ENCODE measurements at regions not wholly inside any gene's neighbourhood (a gene's known extent, or its start where the extent isn't known, plus 50 kb on each side); places are given as distances from the start of the nearest gene placed in this dataset.

GRCh38 chr12:28023156-28023887, 50.8 kb upstream of the PTHLH start:
- H3K27ac ChIP-seq: peak overlapping the region; percentile 4; the same call in 1 of the 2 replicates
- TF ChIP-seq CTCF (IDR thresholded peaks at IDR 0.05) (no peak), ZFX (IDR thresholded peaks at IDR 0.05; ENCODE audit: borderline replicate concordance) (no peak)

DNA sequence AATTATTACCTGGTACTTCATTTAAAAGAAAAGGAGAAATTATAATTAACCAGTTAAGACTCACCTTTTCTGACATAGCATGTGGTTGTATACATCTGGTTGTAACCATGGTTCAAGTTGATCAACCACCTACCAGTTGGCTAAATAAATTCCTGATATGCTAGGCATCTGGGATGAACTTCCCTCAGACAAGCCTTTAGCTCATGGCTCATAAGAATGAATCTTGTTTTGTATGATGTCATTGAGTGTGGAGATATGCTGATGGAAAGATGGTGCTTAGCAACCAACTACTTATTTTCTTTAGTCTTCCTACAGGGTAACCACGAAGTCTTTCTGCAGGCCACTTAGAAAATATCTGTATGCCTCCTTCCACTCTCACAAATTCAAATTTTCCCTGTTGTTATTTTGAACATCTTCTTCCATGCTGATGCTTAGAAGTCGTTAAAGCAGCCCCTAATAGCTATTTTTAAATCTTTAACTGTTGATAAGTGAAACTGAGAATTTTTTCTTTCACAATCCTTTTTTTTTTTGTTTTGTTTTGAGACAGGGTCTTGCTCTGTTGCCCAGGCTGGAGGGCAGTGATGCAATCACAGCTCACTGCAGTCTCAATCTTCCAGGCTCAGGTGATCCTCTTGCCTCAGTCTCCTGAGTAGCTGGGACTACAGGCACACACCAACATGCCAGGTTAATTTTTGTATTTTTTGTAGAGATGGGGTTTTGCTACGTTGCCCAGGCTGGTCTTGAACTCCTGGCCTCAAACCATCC, 51.9 kb upstream of the PTHLH start:
- H3K27ac ChIP-seq: no peak overlapping the region
- TF ChIP-seq CTCF (IDR thresholded peaks at IDR 0.05) (no peak), ZFX (IDR thresholded peaks at IDR 0.05; ENCODE audit: borderline replicate concordance) (no peak)

DNA sequence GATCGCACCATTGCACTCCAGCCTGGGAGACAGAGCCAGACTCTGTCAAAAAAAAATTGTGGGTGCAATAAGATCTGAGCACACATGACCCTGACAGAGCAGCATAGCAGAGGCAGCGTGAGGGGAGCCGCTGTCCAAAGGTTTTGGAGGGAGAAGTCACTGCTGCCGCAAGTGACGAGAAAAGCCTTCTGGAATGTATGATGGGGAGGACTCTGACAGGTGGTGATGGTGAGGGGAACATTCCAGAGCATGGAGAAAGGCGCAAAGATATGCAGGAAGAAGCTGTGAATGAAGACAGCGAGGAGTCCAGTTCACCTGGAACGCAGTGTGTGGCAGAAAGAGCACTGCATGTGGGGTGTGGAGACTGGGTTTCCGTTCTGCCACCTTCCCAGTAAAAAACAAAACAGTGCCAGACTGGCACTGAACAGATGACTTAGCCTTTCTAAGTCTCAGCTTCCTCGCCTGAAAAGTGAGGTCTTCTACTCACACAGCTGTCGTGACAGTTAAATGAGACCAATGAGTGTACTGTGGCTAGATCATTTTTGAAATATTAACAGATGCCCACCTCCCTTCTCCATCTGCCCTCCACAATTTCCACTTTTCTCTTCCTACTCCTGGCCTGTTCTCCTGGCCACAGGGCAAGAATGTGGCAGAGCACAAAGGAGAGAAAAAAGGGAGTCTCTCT, 53.4 kb upstream of the PTHLH start:
- TF ChIP-seq ZFX (IDR thresholded peaks at IDR 0.05; ENCODE audit: borderline replicate concordance) (no peak), CTCF (IDR thresholded peaks at IDR 0.05) (no peak)
- H3K27ac ChIP-seq: no peak overlapping the region

DNA sequence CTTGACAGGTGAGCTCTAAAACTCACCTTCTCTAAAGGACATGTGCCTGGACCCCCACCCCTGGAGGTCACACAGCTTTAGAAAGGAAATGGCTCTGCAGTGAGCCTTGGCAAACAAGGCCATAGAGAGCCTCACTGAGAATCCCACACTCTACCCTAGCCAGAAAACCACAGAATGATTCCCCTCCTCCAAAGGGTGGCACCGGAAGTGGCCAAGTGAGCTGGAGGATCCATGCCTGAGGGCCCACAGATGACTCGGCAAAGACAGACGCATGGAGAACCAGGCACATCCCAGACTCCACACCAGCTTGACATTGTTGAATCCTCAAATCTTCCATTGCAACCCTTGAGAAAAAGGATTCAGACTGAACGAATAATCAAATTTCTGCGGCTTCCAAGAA, 54.2 kb upstream of the PTHLH start:
- H3K27ac ChIP-seq: no peak overlapping the region
- TF ChIP-seq CTCF (IDR thresholded peaks at IDR 0.05) (no peak), ZFX (IDR thresholded peaks at IDR 0.05; ENCODE audit: borderline replicate concordance) (no peak)

- H3K27ac ChIP-seq: no peak overlapping the region
- TF ChIP-seq ZFX (IDR thresholded peaks at IDR 0.05; ENCODE audit: borderline replicate concordance): no peak
- no peak for TF ChIP-seq CTCF (IDR thresholded peaks at IDR 0.05)
Measured at GRCh38 chr12:28027328-28027727, 54.8 kb upstream of the PTHLH start.

DNA sequence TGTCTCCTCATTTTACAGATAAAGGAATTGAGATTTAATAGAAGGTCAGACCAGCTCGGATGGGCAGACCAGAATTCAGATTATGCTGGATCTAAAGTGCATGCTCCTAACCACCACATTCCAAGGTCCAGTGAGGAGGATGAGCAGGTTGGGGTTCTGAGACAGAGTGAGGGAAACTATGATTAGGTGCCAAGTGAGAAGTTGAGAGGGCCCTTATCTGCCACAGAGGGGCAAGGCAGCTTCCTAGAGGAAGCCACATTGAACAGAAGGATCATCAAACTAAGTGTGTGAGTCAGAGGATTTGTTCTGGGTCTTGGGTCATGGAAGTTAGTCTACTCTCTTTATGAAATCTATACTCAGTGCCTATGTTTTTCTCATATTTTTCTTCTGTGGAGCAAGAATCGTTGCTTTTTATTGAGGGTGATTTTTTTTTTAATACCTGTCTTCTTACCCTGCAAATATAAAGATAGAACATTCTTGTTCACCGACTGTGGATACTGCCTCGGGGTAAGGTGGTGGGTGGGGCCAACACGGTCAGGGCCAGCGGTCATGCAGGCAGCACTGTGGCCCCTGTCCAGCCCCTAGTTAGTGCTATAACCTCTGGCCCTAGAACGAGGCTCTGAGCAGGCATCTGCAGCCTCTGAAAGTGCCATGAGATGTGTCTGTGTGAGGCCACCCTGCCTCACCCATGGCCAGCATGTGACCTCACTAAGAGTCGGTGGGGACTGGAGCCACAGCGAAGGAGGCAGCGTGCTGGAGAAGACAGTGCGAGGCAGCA, 55.6 kb upstream of the PTHLH start:
- TF ChIP-seq CTCF (IDR thresholded peaks at IDR 0.05) (no peak), ZFX (IDR thresholded peaks at IDR 0.05; ENCODE audit: borderline replicate concordance) (no peak)
- H3K27ac ChIP-seq: no peak overlapping the region

Measured in 22Rv1 (cell line).